HepG2 (cell line): ENCODE measurements at regions not wholly inside any gene's neighbourhood (a gene's known extent, or its start where the extent isn't known, plus 50 kb on each side); places are given as distances from the start of the nearest gene placed in this dataset.

ENCODE experiments used
- ATAC-seq: fragments of 200-7000 bp; cut with Tn5 transposase; 3 replicates; pipeline ENCODE4 v1.9.1; 2020; ENCODE audit warnings: mild to moderate bottlenecking, moderate library complexity
- BruUV-seq: library from RNA; stranded (reverse); fragments of 400-500 nt; replicated peaks from 2 replicates; lab custom pipeline; 2021; lab: Mats Ljungman, UMichigan
- CTCF ChIA-PET: fragments of 300-600 bp; formaldehyde crosslinking; extraction: SDS; loops from one replicate; lab custom pipeline; 2021; ENCODE audit warnings: low total read pairs, inconsistent platforms, low intra/inter-chr PET ratio; lab: Yijun Ruan, JAX
- POLR2A ChIA-PET: fragments of 350-600 bp; sonication (Branson Sonifier 250); formaldehyde crosslinking; loops from one replicate; lab custom pipeline; 2020; ENCODE audit warnings: antibody characterized with exemption, inconsistent platforms; lab: Yijun Ruan, JAX
- DNase-seq: peaks from one replicate; pipeline ENCODE4 v3.0.0-alpha.2; 2015; ENCODE audit warnings: low spot score
- FAIRE-seq: peaks from 3 replicates; lab custom pipeline; 2011; peaks lifted over from hg19 to GRCh38; lab: Jason Lieb, UNC
- H2AFZ ChIP-seq: one replicate; pipeline ENCODE4 v1.6.1; 2011; ENCODE audit warnings: low read length, inconsistent platforms
- H3K27ac ChIP-seq: fragments of 300-600 bp; 3 replicates; pipeline ENCODE4 v1.8.0; 2011; ENCODE audit warnings: mixed run types, mild to moderate bottlenecking, mixed read lengths, low read length, inconsistent platforms; ENCODE audit not compliant: insufficient read depth; ENCODE audit errors: extremely low read length
- H3K27me3 ChIP-seq, 2 experiments: fragments of 200-600 bp in 1 of 2; 2 replicates in 1 of 2; 3 replicates in 1 of 2; pipeline versions ENCODE4 v1.6.0 to v1.8.0; 2011; ENCODE audit warnings: low read length in 2 of 2, mild to moderate bottlenecking in 2 of 2, moderate library complexity in 2 of 2, inconsistent platforms in 1 of 2; ENCODE audit not compliant: insufficient read depth in 2 of 2, control insufficient read depth in 1 of 2
- H3K36me3 ChIP-seq, 2 experiments: fragments of 200-600 bp in 1 of 2; replicated peaks in 1 of 2; 2 replicates in 1 of 2; 3 replicates in 1 of 2; pipeline versions ENCODE4 v1.5.1 to v1.8.0; 2011; ENCODE audit warnings: low read length in 2 of 2, inconsistent platforms in 1 of 2; ENCODE audit not compliant: insufficient read depth in 2 of 2, control insufficient read depth in 1 of 2
- H3K4me1 ChIP-seq: 2 replicates; pipeline ENCODE4 v1.5.1; 2012; ENCODE audit warnings: low read length, inconsistent platforms; ENCODE audit not compliant: insufficient read depth
- H3K4me2 ChIP-seq: 2 replicates; pipeline ENCODE4 v1.6.0; 2011; ENCODE audit warnings: low read depth, low read length, inconsistent platforms
- H3K4me3 ChIP-seq, 3 experiments: fragments of 200-600 bp in 1 of 3; sonication (generic), shearing (Covaris generic) in 1 of 3; replicated peaks in 1 of 3; 2 replicates each; pipeline ENCODE4 v1.5.1; 2011 to 2016; ENCODE audit warnings: low read length in 3 of 3, inconsistent platforms in 2 of 3, low read depth in 2 of 3, mild to moderate bottlenecking in 2 of 3, control low read depth in 1 of 3, mixed read lengths in 1 of 3; ENCODE audit not compliant: insufficient read depth in 1 of 3
- H3K79me2 ChIP-seq: one replicate; pipeline ENCODE4 v1.6.1; 2011; ENCODE audit warnings: low read length, inconsistent platforms; ENCODE audit not compliant: insufficient read depth
- H3K9ac ChIP-seq: 2 replicates; pipeline ENCODE4 v1.6.0; 2011; ENCODE audit warnings: mild to moderate bottlenecking, low read depth, low read length, inconsistent platforms; ENCODE audit not compliant: insufficient read depth
- H3K9me3 ChIP-seq: 2 replicates; pipeline ENCODE4 v1.5.1; 2012; ENCODE audit warnings: mild to moderate bottlenecking, low read length
- H4K20me1 ChIP-seq: 2 replicates; pipeline ENCODE4 v1.6.0; 2011; ENCODE audit warnings: inconsistent platforms, mild to moderate bottlenecking, low read length, moderate library complexity; ENCODE audit not compliant: insufficient read depth
- ATAD3A ChIP-seq: sonication (generic); formaldehyde crosslinking; IDR thresholded peaks from 2 replicates; pipeline ENCODE4 v1.4.0; 2020; ENCODE audit warnings: missing genetic modification reagents
- BCL6 ChIP-seq: IDR thresholded peaks from 2 replicates; pipeline ENCODE4 v1.6.1; 2016; ENCODE audit warnings: missing genetic modification reagents, missing compliant biosample characterization
- DMAP1 ChIP-seq: IDR thresholded peaks from 2 replicates; pipeline ENCODE4 v1.6.1; 2016
- GMEB1 ChIP-seq: sonication (generic); formaldehyde crosslinking; IDR thresholded peaks from 2 replicates; pipeline ENCODE4 v1.5.1; 2020; ENCODE audit warnings: missing genetic modification reagents, mild to moderate bottlenecking, borderline replicate concordance
- GZF1 ChIP-seq: sonication (generic); formaldehyde crosslinking; IDR thresholded peaks from 2 replicates; pipeline ENCODE4 v1.5.1; 2020; ENCODE audit warnings: mild to moderate bottlenecking, missing genetic modification reagents
- HNF4A ChIP-seq: sonication (generic); formaldehyde crosslinking; IDR thresholded peaks from 2 replicates; pipeline ENCODE4 v1.4.0; 2020; ENCODE audit warnings: missing genetic modification reagents
- HNRNPUL1 ChIP-seq: fragments of 200-400 bp; formaldehyde crosslinking; IDR thresholded peaks from 2 replicates; pipeline ENCODE4 v1.6.1; 2017; ENCODE audit warnings: low read depth, mild to moderate bottlenecking, low read length, moderate library complexity
- KDM4B ChIP-seq: sonication (generic); formaldehyde crosslinking; IDR thresholded peaks from 2 replicates; pipeline ENCODE4 v1.4.0; 2020; ENCODE audit warnings: missing genetic modification reagents
- KLF6 ChIP-seq: IDR thresholded peaks from 2 replicates; pipeline ENCODE4 v1.8.0; 2016; ENCODE audit warnings: missing biosample characterization, missing genetic modification reagents
- PCBP1 ChIP-seq: fragments of 200-400 bp; formaldehyde crosslinking; IDR thresholded peaks from 2 replicates; pipeline ENCODE4 v1.6.1; 2017; ENCODE audit warnings: mild to moderate bottlenecking, low read depth, low read length, borderline replicate concordance
- PLSCR1 ChIP-seq: sonication (generic); formaldehyde crosslinking; IDR thresholded peaks from 2 replicates; pipeline ENCODE4 v1.5.0; 2020; ENCODE audit warnings: missing genetic modification reagents, mild to moderate bottlenecking, borderline replicate concordance
- RARG ChIP-seq: sonication (generic); formaldehyde crosslinking; IDR thresholded peaks from 2 replicates; pipeline ENCODE4 v1.4.0; 2020; ENCODE audit warnings: low read depth, mild to moderate bottlenecking, missing genetic modification reagents
- TEAD3 ChIP-seq: optimal IDR thresholded peaks from 2 replicates; pipeline ENCODE3; 2016; ENCODE audit warnings: borderline replicate concordance
- ZBTB20 ChIP-seq: sonication (generic); formaldehyde crosslinking; IDR thresholded peaks from 2 replicates; pipeline ENCODE4 v1.8.1; 2023; ENCODE audit warnings: missing genetic modification reagents, low read depth, mild to moderate bottlenecking, borderline replicate concordance
- ZNF280B ChIP-seq: sonication (generic); formaldehyde crosslinking; IDR thresholded peaks from 2 replicates; pipeline ENCODE4 v1.5.0; 2020; ENCODE audit warnings: missing genetic modification reagents, mild to moderate bottlenecking, borderline replicate concordance
- ZNF674 ChIP-seq: sonication (generic); formaldehyde crosslinking; IDR thresholded peaks from 2 replicates; pipeline ENCODE4 v1.5.0; 2020; ENCODE audit warnings: low read depth, mild to moderate bottlenecking, missing genetic modification reagents
- ZNF781 ChIP-seq: sonication (generic); formaldehyde crosslinking; IDR thresholded peaks from 2 replicates; pipeline ENCODE4 v1.5.1; 2020; ENCODE audit warnings: borderline replicate concordance, mild to moderate bottlenecking, missing genetic modification reagents; ENCODE audit errors: not compliant biosample characterization
- WGBS: methylation state at CpG from one replicate; pipeline ENCODE4 v1.1.6; 2017; ENCODE audit warnings: low lambda C conversion rate; 5-methylcytosine and 5-hydroxymethylcytosine counted together
- in situ Hi-C: cut with HindIII; loops from 2 replicates; pipeline ENCODE4 v1.10.0; 2017; ENCODE audit warnings: low pct_unique_long_range_greater_than_20kb; ENCODE audit not compliant: extremely low pct_ligation_motif_present
- intact Hi-C: fragments of 100-400 bp; cut with micrococcal nuclease; formaldehyde crosslinking; loops from one replicate; pipeline ENCODE4 v1.10.0; 2022; ENCODE audit not compliant: unreplicated experiment

GRCh38 chr13:39133781-39134180, 95.5 kb downstream of the NHLRC3 start:
- no peaks in the 10 kb centered on the region for H3K9me3 ChIP-seq
- TF ChIP-seq GZF1 (CRISPR knock-in tag) (no peak), HNRNPUL1 (no peak), KLF6 (CRISPR knock-in tag) (no peak), TEAD3 (no peak), ATAD3A (CRISPR knock-in tag) (no peak), PLSCR1 (no peak)
- no peak overlapping the region for H3K9ac ChIP-seq
- H3K36me3 ChIP-seq = no peaks in the 10 kb centered on the region
- H2AFZ ChIP-seq = no peak overlapping the region
- intact Hi-C loops (no loop called here), in situ Hi-C loops (no loop called here)
- 48% methylated on average over 3 of the region's 3 CpGs for WGBS
- H3K4me2 ChIP-seq = no peak overlapping the region
- POLR2A ChIA-PET = no interaction called here
- H3K4me1 ChIP-seq = no peaks in the 10 kb centered on the region
- no TSS peak for BruUV-seq
- CTCF ChIA-PET = no interaction called here
- DNase-seq = no peak
- H4K20me1 ChIP-seq = no peaks in the 10 kb centered on the region
- H3K27ac ChIP-seq = no peak overlapping the region
- no peak for ATAC-seq
- H3K4me3 ChIP-seq = no peak overlapping the region
- no peaks in the 10 kb centered on the region for H3K27me3 ChIP-seq
- no peak for FAIRE-seq
- H3K79me2 ChIP-seq = no peaks in the 10 kb centered on the region

GRCh38 chr13:39134574-39134973, 96.3 kb downstream of the NHLRC3 start:
- Histone ChIP-seq H3K27ac (no peak overlapping the region), H3K27me3 (no peaks in the 10 kb centered on the region), H3K4me2 (no peak overlapping the region), H3K4me3 (no peak overlapping the region), H4K20me1 (no peaks in the 10 kb centered on the region), H3K36me3 (no peaks in the 10 kb centered on the region), H3K9me3 (no peaks in the 10 kb centered on the region), H3K79me2 (no peaks in the 10 kb centered on the region), H2AFZ (no peak overlapping the region), H3K4me1 (no peaks in the 10 kb centered on the region), H3K9ac (no peak overlapping the region)
- POLR2A ChIA-PET = no interaction called here
- in situ Hi-C loops = no loop called here
- FAIRE-seq (no peak), DNase-seq (no peak), ATAC-seq (no peak)
- no TSS peak for BruUV-seq
- WGBS = 47% methylated on average over 5 of the region's 5 CpGs
- CTCF ChIA-PET = no interaction called here
- intact Hi-C loops = no loop called here
- no peak for TF ChIP-seq RARG (CRISPR knock-in tag)
- no peak for TF ChIP-seq BCL6 (CRISPR knock-in tag)
- TF ChIP-seq ZNF781 (CRISPR knock-in tag) = no peak
- no peak for TF ChIP-seq DMAP1 (CRISPR knock-in tag)
- no peak for TF ChIP-seq HNF4A (CRISPR knock-in tag)
- TF ChIP-seq ZNF674 = no peak
- TF ChIP-seq ZNF280B (CRISPR knock-in tag) = no peak
- no peak for TF ChIP-seq ZBTB20 (CRISPR knock-in tag)
- TF ChIP-seq PCBP1 = no peak
- TF ChIP-seq GMEB1 (CRISPR knock-in tag) = no peak
- no peak for TF ChIP-seq KDM4B (CRISPR knock-in tag)
